GM20000 (cell line): ENCODE measurements at regions not wholly inside any gene's neighbourhood (a gene's known extent, or its start where the extent isn't known, plus 50 kb on each side); places are given as distances from the start of the nearest gene placed in this dataset.
"Not testable (repeated sequence)": the region's sequence is repeated elsewhere in the genome, so short reads cannot be mapped to it uniquely, and the experiment has no call there.

Experiments used
- DNase-seq: peaks from one replicate; pipeline ENCODE4 v3.0.0; 2012; ENCODE audit warnings: low spot score
- TF ChIP-seq, protein P1 (sequence below): IDR thresholded peaks from 2 replicates; pipeline ENCODE4 v1.5.1; 2012; ENCODE audit warnings: mild to moderate bottlenecking, control low read depth; ENCODE audit errors: extremely low read depth, missing control alignments

DNA sequence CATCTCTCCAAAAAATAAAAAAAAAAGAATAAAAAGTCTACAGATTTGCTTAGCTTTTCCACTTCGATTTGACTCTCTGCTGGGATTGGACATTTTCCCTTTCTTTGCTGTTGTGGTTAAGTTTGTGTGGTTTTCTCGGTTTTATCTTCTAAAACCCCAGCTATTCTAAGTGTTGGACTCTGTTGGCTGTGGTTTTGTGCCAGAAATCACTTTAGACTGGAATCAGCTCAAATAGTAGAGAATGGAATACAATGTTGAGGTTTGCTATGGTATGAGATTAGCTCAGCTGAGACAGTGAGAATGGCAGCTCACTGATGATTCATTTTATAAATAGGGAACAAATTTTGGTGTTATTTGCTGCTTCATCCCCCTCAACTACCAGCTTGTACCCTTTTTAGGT is 116.0 kb downstream of the BUB3 start:
- TF ChIP-seq, protein P1, sequence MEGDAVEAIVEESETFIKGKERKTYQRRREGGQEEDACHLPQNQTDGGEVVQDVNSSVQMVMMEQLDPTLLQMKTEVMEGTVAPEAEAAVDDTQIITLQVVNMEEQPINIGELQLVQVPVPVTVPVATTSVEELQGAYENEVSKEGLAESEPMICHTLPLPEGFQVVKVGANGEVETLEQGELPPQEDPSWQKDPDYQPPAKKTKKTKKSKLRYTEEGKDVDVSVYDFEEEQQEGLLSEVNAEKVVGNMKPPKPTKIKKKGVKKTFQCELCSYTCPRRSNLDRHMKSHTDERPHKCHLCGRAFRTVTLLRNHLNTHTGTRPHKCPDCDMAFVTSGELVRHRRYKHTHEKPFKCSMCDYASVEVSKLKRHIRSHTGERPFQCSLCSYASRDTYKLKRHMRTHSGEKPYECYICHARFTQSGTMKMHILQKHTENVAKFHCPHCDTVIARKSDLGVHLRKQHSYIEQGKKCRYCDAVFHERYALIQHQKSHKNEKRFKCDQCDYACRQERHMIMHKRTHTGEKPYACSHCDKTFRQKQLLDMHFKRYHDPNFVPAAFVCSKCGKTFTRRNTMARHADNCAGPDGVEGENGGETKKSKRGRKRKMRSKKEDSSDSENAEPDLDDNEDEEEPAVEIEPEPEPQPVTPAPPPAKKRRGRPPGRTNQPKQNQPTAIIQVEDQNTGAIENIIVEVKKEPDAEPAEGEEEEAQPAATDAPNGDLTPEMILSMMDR, result no peak
- DNase-seq, result no peak

DNA sequence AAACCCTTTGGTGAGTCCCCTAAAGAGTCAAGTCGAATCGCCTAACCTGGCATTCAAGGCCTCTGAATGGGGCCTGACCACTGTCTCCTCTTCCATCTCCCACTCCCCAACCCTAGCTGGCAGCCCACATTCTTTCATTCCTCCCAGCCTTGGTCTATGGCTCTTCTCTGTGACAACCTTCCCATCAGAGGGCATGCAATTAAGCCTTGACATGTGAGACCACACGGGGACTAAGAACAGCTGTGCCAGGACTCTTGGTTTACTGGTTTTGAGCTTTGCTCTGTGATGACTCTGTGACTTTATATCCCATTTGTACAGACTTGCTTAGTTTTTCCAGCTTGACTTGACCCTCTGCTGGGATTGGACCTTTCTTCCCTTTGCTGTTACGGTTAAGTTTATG is 116.6 kb downstream of the BUB3 start:
- no peak for DNase-seq
- TF ChIP-seq, protein P1, result no peak

DNA sequence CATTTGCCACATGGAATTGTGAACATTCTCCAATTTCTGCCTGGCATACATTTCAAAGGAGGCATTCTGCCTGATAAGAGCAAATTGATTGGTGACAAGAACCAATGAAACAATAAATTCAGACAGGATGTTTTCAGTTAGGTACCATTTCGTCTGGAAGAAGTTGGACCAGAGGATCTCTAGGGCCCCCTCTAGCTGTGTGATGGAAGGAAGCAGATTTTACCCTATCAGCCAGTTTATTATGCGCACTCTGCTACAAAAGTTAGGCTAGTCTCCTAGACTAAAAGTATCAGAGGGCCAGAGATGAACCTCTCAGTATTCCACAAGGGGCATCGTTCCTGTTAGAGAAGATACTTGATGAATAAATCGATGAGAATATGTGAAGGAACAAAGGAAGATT is 118.0 kb downstream of the BUB3 start:
- TF ChIP-seq, protein P1, result peak; percentile 15
- no peak for DNase-seq

DNA sequence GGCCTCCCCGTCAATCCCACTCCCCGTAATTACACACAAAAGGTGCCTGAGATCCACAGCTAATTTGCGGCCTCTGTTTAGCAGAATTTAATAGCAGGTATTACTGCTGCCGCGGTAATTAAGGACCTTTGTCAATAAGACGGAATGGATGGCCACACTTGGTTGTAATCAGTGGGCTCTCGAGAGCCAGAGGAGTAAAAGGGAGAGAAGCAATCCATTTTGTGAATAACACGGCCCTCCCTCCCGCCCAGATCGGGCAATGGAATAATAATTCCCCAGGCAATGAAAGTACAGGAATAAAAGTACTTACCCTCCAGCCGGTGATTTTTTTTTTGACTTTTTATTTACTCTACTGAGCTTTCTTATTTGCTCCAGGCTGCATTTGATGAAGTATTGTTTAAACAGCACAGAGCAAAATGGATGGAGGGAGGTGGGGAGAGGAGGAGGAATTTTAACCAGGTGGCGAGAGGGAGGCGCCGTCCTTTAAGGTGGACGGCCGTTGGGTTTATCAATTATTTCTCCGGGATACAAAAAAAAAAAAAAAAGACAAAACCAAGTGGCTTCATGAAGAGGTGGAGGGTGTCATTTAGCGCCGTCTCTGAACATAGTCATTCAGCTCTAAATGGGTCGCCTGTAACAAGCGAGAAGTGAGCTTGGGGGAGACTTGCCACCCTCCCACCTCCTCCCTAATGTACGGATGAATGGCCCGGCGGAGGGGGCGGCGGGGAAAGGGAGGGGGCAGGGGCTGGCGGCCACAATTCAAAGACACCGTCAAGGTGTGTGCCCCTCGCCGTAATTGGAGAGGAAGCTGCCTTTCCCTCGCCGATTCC is 120.3 kb downstream of the BUB3 start:
- no peak for DNase-seq

DNA sequence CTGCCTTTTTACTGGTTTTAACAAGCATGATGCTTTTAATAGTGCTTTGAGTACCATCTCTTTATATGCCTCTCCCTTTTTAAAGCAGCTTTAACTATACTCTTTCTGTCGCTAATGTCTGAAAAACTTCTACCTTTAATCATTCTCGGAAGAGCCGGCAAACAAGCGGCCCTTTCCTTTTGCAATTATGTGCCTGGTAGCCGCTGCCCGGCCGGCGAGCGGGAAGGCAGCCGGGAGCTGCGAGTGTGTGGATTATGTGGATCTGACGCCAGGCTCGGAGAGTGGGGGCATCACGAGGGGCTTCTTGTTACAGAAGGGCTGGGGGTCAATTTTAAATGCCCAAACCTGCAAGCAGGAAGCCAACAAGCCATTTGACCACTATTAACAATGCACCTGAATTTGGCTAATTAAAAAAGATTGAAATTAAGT is 120.9 kb downstream of the BUB3 start:
- no peak for DNase-seq

More for the DNA sequence above, 120.3 kb downstream of the BUB3 start:
- TF ChIP-seq, protein P1, result no peak

DNA sequence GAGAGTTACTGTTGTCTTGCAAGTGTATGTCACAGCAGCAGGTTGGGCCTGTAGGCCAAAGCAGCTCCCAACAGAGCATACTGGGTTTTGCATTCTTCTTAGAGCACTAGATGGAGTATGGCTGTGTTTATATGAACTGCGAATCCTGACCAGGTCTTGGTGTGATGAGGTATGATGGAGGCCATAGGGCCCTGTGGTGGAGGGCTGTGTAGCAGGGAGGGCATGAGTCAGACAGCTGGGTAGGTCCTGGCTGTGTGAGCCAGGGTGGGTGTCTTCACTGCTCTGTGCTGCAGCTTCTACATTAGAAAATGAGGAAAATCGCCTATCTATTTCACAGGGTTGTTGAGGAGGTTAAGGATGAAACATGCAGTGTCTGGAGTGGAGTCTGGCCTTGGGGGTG is 124.2 kb downstream of the BUB3 start:
- DNase-seq, result no peak
- TF ChIP-seq, protein P1, result no peak

More for the DNA sequence above, 120.9 kb downstream of the BUB3 start:
- TF ChIP-seq, protein P1, result no peak

DNA sequence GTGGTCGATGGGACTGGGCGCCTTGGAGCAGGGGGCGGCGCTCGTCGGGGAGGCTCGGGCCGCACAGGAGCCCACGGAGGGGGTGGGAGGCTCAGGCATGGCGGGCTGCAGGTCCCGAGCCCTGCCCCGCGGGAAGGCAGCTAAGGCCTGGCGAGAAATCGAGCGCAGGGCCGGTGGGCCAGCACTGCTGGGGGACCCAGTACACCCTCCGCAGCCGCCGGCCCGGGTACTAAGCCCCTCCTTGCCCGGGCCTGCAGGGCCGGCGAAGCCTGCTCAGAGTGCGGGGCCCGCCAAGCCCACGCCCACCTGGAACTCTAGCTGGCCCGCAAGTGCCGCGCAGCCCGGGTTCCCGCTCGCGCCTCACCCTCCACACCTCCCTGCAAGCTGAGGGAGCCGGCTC is 129.2 kb downstream of the BUB3 start:
- DNase-seq, result not testable (repeated sequence)

DNA sequence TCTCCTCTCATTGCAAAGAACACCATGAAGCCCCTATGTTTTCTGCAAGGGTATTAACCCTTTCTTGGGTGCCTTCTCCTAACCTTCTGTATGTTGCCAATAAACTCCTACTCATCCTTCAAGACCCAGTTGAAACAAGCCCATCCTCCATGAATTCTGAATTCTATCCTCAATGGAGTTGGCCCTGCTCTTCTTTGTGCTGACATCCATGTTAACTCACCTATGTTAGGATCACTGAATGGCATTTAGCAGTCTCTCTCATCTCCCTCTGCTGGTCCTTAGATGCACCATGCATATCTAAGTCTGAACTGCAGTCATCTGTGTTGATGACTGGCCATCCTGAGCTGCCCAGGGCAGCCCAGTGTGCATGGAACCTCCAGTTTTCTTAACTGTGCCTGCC is 129.8 kb downstream of the BUB3 start:
- TF ChIP-seq, protein P1, result no peak
- DNase-seq, result no peak
